Fibroblast of lung (primary cell): ENCODE measurements at regions not wholly inside any gene's neighbourhood (a gene's known extent, or its start where the extent isn't known, plus 50 kb on each side); places are given as distances from the start of the nearest gene placed in this dataset.

ENCODE experiments used
- DNase-seq, 2 donors: peaks; one replicate each; pipeline versions ENCODE4 v3.0.0 to v3.0.0-alpha.2; 2010; ENCODE audit warnings: low read depth in 2 of 2
- H2AFZ ChIP-seq: 2 replicates; pipeline ENCODE4 v1.5.1; 2012; ENCODE audit warnings: low read length, control low read depth, inconsistent platforms
- H3K27ac ChIP-seq: 2 replicates; pipeline ENCODE4 v1.5.1; 2011; ENCODE audit warnings: low read length, control low read depth; ENCODE audit not compliant: insufficient read depth
- H3K27me3 ChIP-seq: 2 replicates; pipeline ENCODE4 v1.5.1; 2011; ENCODE audit warnings: mild to moderate bottlenecking, low read length; ENCODE audit not compliant: control insufficient read depth, insufficient read depth
- H3K36me3 ChIP-seq: 2 replicates; pipeline ENCODE4 v1.5.1; 2011; ENCODE audit warnings: low read length; ENCODE audit not compliant: control insufficient read depth, insufficient read depth
- H3K4me1 ChIP-seq: 2 replicates; pipeline ENCODE4 v1.5.1; 2011; ENCODE audit warnings: low read length; ENCODE audit not compliant: control insufficient read depth, insufficient read depth; ENCODE audit errors: extremely low read depth
- H3K4me2 ChIP-seq: 2 replicates; pipeline ENCODE4 v1.5.1; 2011; ENCODE audit warnings: low read length, control low read depth; ENCODE audit not compliant: insufficient read depth; ENCODE audit errors: extremely low read depth
- H3K4me3 ChIP-seq, 4 experiments: fragments of 200-600 bp in 1 of 4; sonication (generic) in 1 of 4; replicated peaks in 1 of 4; 2 replicates each; pipeline ENCODE4 v1.5.1; 2011 to 2016; ENCODE audit warnings: low read length in 4 of 4, low read depth in 3 of 4, mild to moderate bottlenecking in 3 of 4, control low read depth in 2 of 4, inconsistent platforms in 1 of 4, mixed read lengths in 1 of 4; ENCODE audit not compliant: insufficient read depth in 1 of 4; ENCODE audit errors: control extremely low read depth in 1 of 4
- H3K79me2 ChIP-seq: 2 replicates; pipeline ENCODE4 v1.5.1; 2012; ENCODE audit warnings: mild to moderate bottlenecking, low read length, inconsistent platforms; ENCODE audit not compliant: control insufficient read depth, insufficient read depth
- H3K9ac ChIP-seq: 2 replicates; pipeline ENCODE4 v1.5.1; 2011; ENCODE audit warnings: mild to moderate bottlenecking, low read length, control low read depth; ENCODE audit not compliant: insufficient read depth
- H3K9me3 ChIP-seq: 2 replicates; pipeline ENCODE4 v1.5.1; 2012; ENCODE audit warnings: low read depth, low read length; ENCODE audit not compliant: control insufficient read depth, insufficient read depth
- H4K20me1 ChIP-seq: 2 replicates; pipeline ENCODE4 v1.5.1; 2011; ENCODE audit warnings: low read length; ENCODE audit not compliant: control insufficient read depth, insufficient read depth; ENCODE audit errors: extremely low read depth
- CTCF ChIP-seq, 2 donors: IDR thresholded peaks in 1 of 2; conservative IDR thresholded peaks in 1 of 2; 1 replicate in 1 of 2; 2 replicates in 1 of 2; pipeline ENCODE4 v1.5.1; 2011 to 2012; ENCODE audit warnings: low read length in 2 of 2, control low read depth in 1 of 2, inconsistent platforms in 1 of 2, low read depth in 1 of 2, mild to moderate bottlenecking in 1 of 2
- EZH2 ChIP-seq: IDR thresholded peaks from 2 replicates; pipeline ENCODE4 v1.5.1; 2012; ENCODE audit warnings: low read length, control low read depth, mild to moderate bottlenecking; ENCODE audit errors: missing control alignments

DNA sequence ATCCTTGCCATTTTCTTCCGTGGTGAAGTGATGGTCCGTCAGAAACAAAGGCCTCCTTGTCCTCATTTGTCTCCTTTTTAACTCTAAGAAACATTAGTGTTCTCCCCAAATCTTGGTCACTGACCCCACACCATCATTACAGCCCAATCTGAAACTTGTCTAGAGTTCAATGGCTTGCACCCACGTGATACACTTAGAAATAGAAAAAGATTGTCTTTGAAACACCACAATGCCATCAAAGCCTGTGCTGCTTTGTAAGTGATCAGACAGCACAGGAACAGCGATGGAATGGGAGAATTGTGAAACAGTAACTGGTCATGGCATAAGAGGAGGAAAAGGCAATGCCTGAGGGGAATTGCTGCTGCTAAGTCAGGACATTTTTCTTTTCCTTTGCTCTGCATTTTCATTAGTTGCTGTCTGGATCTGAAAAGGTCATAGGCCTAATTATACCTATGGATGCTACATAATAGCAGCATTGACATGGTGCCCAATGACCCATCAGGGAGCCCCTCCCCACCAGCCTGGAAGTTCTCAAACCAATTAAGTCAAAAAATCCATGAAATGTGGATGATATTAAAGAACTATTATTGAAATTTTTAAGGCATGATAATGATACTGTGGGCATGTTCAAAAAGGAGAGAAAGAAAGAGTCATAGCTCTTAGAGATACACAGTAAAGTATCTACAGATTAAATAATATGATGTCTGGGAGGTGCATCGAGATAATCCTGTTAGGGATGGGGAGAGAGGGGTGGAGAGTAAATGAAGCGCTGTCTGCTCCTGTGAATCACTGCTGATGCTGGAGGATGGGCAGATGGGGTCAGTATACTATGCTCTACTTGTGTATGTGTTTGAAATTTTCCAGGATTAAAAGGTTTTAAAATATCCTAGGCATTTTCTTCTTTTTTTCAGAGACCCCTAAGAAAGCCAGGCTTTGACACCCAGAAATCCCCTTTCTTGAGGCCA is 83.6 kb downstream of the ENC1 start:
- H3K4me1 ChIP-seq: no peaks in the 10 kb centered on the region
- no peaks in the 10 kb centered on the region for H3K36me3 ChIP-seq
- H3K9me3 ChIP-seq: no peaks in the 10 kb centered on the region
- H3K4me2 ChIP-seq: no peak overlapping the region
- H2AFZ ChIP-seq: no peak overlapping the region
- no peaks in the 10 kb centered on the region for H4K20me1 ChIP-seq
- H3K27me3 ChIP-seq: no peaks in the 10 kb centered on the region
- no peaks in the 10 kb centered on the region for H3K79me2 ChIP-seq
- no peak overlapping the region for H3K4me3 ChIP-seq
- no peak overlapping the region for H3K9ac ChIP-seq
- DNase-seq: no peak
- H3K27ac ChIP-seq: no peak overlapping the region
- no peak for TF ChIP-seq EZH2
- TF ChIP-seq CTCF (conservative IDR thresholded peaks at IDR 0.05 in 1 of 2, IDR thresholded peaks at IDR 0.05 in 1 of 2; ENCODE audit: low read depth in 1 of 2, low read length in 2 of 2): no peak

- Histone ChIP-seq H3K27me3 (no peaks in the 10 kb centered on the region), H3K9ac (no peak overlapping the region), H3K27ac (no peak overlapping the region), H2AFZ (no peak overlapping the region), H3K36me3 (no peaks in the 10 kb centered on the region), H3K79me2 (no peaks in the 10 kb centered on the region), H4K20me1 (no peaks in the 10 kb centered on the region), H3K4me2 (no peak overlapping the region), H3K4me3 (no peak overlapping the region), H3K9me3 (no peaks in the 10 kb centered on the region), H3K4me1 (no peaks in the 10 kb centered on the region)
- no peak for TF ChIP-seq EZH2
- DNase-seq: no peak
Observed at GRCh38 chr5:74556006-74556405, 84.5 kb downstream of the ENC1 start.

- TF ChIP-seq CTCF (conservative IDR thresholded peaks at IDR 0.05 in 1 of 2, IDR thresholded peaks at IDR 0.05 in 1 of 2; ENCODE audit: low read depth in 1 of 2, low read length in 2 of 2): no peak
- no peak for TF ChIP-seq EZH2
- H3K9ac ChIP-seq: no peak overlapping the region
- H3K79me2 ChIP-seq: no peaks in the 10 kb centered on the region
- H3K4me2 ChIP-seq: no peak overlapping the region
- no peaks in the 10 kb centered on the region for H3K27me3 ChIP-seq
- H2AFZ ChIP-seq: no peak overlapping the region
- no peaks in the 10 kb centered on the region for H4K20me1 ChIP-seq
- DNase-seq: peak in 1 of 2 donors; percentile 90
- no peaks in the 10 kb centered on the region for H3K9me3 ChIP-seq
- no peak overlapping the region for H3K4me3 ChIP-seq
- no peak overlapping the region for H3K27ac ChIP-seq
- no peaks in the 10 kb centered on the region for H3K4me1 ChIP-seq
- H3K36me3 ChIP-seq: no peaks in the 10 kb centered on the region
Observed at GRCh38 chr5:74552101-74552500, 88.4 kb downstream of the ENC1 start.
